Stimulated activated CD4-positive, alpha-beta T cell treated with anti-CD3 and anti-CD28 coated beads, Interleukin-15, amount 100 ng/mL, for 24 hours (primary cell): ENCODE measurements at regions not wholly inside any gene's neighbourhood (a gene's known extent, or its start where the extent isn't known, plus 50 kb on each side); places are given as distances from the start of the nearest gene placed in this dataset.

Source experiments
- DNase-seq: peaks from one replicate; pipeline ENCODE4 v3.0.0-alpha.2; 2020

DNA sequence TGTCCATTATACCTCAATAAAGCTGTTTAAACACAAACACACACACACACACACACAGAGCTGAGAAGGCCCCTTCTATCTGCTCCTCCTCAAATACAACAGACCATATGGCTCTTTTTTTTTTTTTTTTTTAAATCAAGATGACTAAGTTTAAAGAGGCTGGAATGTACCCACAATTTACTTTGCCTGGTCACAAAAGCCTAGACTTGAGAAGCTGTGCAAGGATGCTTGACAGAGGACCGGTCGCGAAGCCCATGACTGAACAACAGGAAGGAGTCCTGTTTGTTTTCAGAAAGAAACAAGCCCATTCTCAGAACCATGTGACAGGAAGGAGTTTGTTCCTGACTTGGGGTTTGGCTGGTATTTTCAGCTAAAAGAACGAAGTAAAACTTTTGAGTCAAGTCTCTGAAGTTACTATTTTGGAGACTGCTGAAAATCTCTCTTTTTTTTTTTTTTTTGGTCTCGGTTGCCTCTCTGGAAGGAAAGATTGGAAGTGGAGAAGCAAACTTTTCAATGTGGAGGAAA is 650.9 kb upstream of the TENM3 start:
- no peak for DNase-seq

DNA sequence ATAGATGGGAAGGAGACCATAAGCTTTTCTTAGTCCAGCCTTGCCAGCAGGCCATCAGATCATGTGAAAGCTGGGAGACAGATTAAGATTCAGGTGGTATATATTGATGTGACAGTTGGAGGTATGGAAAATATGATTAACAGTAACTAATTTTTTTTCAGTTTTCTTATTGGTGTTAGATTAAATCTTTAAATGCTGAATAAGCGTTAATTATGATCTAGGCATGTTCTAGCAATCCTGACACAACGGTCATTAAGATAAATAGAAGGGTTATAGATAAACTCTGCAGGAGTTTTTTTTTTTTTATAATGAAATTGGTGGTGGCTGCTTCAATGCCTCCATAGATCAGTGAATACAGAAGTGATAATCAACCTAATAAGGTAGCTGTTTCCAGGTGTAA is 649.5 kb upstream of the TENM3 start:
- DNase-seq: no peak

GRCh38 chr4:181594188-181594587 is 649.0 kb upstream of the TENM3 start:
- DNase-seq: no peak

DNA sequence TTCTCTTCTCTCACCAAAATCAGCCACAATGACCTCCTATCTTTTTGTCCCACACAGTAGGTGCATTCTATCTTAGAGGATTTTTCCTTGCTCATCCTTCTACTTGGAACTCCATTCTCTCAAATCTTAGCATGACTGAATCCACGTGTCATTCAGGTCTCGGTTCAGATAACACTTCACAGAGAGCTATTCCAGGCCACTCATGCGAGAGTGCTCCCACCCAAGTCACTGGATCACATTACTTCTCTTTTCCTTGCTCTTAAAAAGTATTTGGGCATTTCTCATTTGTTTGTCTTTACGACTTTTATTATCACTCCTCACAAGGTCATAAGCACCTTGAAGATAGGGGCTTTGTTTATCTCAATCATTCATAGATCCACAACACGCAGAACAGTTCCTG is 647.5 kb upstream of the TENM3 start:
- no peak for DNase-seq

DNA sequence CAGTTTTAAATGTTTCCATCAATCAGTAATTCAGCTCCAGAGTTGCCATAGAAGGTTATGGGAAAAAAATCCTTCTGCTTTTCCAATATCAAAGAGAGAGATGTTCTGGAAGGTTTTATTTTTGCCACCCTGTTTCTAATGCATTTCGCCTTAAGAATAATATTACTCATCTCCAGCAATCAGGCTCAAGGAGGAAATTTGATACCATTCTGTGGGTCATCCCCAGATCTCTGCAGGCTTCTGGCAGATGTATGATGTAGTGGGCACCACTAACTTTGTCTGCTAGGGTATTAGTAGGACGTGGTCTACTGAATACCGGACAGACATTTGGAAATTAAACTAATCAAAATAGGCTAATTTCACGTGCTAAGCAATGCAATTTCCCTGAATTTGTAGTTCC is 645.4 kb upstream of the TENM3 start:
- no peak for DNase-seq

DNA sequence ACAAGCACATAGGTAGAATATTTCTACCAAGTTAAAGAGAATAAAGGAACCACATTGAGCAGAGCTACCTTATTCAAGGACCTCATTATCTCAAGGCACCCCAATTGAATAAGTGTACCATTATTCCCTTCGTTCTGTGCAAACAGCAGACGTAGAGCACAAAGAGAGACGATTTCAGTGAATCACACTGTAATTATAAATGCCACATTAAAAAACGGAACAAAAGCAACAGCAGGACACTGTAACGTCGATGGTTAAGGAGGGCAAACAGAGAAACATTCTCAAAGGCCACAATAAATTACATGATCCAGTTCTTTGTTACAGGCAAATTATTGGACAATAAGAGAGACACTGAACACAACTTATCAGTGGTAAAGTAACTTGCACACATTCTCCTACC is 644.1 kb upstream of the TENM3 start:
- no peak for DNase-seq

DNA sequence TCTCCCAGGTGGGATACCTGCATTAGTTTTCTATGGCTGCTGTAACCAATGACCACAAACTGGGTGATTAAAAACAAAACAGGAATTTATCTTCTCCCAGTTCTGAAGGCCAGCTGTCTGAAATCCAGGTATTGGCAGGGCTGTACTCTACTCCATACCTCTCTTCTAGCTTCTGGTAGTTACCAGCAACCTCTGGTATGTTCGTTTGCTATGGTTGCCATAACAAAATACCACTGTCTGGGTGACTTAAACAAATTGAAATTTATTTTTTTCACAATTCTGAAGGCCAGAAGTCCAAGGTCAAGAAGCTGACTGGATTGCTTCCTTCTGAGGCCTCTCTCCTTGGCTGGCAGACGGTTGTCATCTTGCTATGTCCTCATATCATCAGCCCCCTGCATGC is 642.1 kb upstream of the TENM3 start:
- DNase-seq: no peak

DNA sequence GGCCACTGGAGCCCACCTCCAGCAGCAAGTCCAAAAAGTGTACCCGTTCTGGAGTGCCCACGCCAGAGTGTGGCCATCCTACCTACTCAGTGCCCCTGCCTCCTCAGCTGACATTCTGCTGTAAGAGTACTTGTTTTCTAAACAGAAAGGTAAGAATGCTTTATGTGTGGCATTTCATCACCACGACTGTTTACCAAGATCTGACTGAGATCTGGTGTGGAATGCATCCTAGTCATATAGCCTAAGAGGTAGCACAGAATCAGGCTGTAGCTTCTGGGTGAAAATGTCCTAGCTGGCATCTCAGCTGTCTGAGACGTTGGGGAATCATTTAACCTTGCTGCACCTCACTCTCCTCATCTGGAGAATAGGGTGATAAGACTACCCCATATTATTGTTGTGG is 638.7 kb upstream of the TENM3 start:
- no peak for DNase-seq

- no peak for DNase-seq
Observed at GRCh38 chr4:181606300-181606699, 636.9 kb upstream of the TENM3 start.

DNA sequence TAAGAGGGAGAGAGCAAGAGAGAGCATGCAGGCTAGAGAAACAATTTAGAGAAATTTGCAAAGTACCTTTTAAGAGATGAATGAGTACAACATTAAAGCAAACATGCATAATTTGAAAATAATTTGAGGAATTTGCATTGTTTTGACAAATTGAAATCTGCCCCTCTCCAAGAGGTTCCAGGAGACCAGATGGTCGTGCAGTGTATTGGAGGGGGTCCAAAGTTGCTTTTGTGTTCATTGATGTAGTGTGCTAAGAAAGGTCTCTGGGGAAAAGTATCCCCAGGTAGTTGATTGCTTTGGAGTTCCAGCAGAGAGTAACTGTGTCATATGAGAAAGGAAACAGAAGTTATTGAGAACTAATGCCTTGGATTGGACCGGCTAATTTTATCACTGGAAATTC is 635.0 kb upstream of the TENM3 start:
- DNase-seq: no peak

- no peak for DNase-seq
Observed at GRCh38 chr4:181611033-181611711, 632.0 kb upstream of the TENM3 start.

GRCh38 chr4:181611946-181612600 is 631.1 kb upstream of the TENM3 start:
- DNase-seq: no peak

DNA sequence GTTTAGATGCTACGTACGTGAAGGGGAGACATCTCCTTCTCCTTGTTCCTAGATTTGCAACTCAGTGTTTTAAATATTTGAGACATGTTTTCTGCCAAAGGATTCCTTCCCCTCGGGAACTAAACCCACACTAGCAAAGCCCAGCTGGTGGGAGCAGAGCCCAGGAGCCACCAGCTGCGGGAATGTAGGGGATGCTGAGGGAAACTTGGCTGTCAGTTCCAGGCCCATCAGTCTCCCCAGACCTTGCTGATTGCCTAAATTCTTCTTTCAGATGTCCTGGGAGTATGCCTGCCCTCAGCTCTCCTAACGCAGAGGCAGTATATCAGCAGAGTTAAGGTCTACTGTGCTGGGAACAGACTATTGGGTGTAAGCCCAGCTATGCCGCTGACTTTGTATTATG is 630.0 kb upstream of the TENM3 start:
- DNase-seq: no peak

DNA sequence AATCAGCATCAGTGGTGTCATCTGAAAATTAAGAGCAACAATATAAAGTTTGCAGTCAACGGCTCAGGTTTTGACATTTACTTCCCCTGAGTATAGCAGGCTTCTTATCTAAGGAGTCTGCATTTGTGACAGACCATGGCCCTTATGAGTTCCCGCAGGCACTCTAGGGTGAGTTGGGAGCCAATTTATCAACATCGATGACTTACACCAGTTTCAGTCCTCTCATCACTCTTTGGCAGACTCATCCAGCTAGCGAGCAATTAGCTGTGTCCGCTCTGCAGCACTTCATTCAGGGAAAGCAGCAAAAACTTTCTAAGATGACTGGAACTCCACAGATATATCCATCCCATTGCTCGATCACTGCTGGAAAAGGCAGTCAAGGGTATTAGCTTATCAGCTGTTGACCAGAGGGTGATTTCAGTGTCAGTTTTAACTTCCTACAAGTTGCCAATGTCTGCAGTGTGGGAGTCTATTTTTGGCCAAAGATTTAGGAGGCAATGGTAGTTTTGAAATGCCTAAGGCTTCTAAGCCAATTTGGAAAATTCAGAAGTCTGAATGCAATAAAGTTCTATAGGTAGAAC is 625.1 kb upstream of the TENM3 start:
- DNase-seq: no peak

- no peak for DNase-seq
Observed at GRCh38 chr4:181618896-181619295, 624.3 kb upstream of the TENM3 start.

GRCh38 chr4:181619651-181620050 is 623.6 kb upstream of the TENM3 start:
- no peak for DNase-seq

- no peak for DNase-seq
Observed at GRCh38 chr4:181637186-181638105, 605.8 kb upstream of the TENM3 start.

DNA sequence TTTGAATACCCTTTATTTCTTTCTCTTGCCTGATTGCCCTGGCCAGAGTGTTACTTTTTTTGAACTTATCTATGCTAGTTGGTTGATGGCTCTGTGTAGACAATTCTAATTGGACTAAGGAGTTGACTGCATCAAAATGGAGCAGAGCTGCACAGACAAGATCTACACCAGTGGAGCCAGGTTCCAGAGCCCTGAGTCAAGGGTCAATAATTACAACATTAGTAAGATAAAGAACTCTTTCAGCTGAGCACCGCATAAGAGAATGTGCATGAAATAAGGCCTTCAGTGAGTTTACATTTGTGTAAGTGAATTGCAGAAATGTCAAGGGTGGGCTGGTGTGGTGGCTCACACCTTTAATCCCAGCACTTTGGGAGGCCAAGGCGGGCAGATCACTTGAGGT is 599.7 kb upstream of the TENM3 start:
- DNase-seq: no peak

GRCh38 chr4:181645489-181645888 is 597.7 kb upstream of the TENM3 start:
- DNase-seq: no peak

GRCh38 chr4:181646864-181647263 is 596.3 kb upstream of the TENM3 start:
- no peak for DNase-seq

- DNase-seq: no peak
Observed at GRCh38 chr4:181647396-181648147, 595.6 kb upstream of the TENM3 start.

DNA sequence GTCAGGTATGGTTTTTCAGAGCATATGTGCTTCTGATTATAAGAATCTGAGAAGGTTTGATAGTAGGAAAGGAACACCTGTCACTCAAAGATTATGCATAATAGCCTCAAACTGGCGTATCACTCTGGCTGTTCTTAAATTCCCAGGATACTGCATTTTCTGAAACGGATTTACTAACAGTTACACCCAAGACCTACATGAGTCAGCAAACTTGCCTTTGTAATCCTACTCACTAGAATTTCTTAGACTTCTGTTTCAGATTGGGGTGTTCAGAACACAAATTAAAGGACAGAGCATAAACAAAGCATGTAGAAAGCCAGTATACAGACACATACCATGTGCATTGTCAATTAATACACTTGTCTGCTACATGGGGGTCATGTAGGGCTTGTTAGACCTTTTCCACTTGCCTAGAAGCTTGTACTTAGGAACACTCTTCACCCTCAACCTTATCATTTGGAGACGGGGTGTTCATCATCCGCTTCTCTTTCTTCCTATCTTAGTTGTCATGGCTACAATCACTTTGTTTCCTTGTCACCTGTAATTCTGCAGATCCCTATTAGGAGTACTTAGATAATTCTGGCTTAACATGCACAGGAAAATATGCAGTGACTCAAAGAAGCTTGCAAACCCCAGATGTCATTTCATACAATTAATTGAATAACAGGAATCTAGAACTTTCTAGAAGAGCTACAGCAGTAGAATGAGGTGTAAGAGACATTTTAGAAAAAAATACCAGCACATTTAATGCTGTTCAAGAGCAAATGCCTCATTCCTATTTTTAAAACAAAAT is 593.0 kb upstream of the TENM3 start:
- no peak for DNase-seq
